HG03442 (cell line): ENCODE measurements at regions not wholly inside any gene's neighbourhood (a gene's known extent, or its start where the extent isn't known, plus 50 kb on each side); places are given as distances from the start of the nearest gene placed in this dataset.

Experiments
- ATAC-seq: cut with Tn5 transposase; IDR thresholded peaks from one replicate; pipeline ENCODE4 v1.9.1; 2021; ENCODE audit warnings: mild to moderate bottlenecking, moderate library complexity; ENCODE audit not compliant: unreplicated experiment

DNA sequence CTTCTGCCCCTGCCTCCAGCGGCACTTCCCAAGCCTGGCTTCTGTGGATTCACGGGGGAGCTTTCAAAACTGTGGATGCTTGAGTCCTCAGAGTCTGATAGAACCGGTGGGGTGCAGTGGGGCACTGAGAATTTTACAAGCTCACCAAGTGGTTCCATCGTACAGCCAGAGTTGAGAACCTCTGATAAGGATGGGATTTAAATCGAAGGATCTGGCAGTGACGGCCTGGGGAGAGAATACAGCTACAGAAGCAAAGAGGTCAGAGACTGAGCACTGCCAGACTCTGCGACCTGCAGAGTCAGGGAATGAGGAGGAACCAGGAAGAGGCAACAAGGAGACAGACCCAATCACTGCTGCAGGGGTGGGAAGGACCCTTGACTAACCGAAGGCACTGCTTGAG, 124.6 kb upstream of the BOD1 start:
- no peak for ATAC-seq

GRCh38 chr5:173741729-173742431, 125.4 kb upstream of the BOD1 start:
- ATAC-seq, result peak; percentile 4

DNA sequence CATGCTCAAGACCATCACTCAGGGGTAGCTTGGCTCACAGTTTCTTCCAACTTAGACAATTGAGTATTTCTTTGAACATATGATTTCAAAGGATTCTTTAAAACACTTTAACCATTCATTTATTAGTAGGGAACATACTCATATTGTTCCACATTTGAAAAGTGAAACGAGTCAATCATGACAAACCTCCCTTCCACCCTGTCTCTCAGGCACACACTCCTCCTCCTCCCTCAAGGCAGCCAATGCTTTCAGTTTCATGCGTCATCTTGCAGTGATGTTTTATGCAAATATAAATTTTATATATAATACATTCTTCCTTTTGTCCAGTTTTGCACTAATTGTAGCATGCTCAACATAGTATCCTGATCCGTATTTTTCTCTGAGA, 126.0 kb upstream of the BOD1 start:
- ATAC-seq, result peak; percentile 59

GRCh38 chr5:173743641-173744343, 127.3 kb upstream of the BOD1 start:
- ATAC-seq, result peak; percentile 48

DNA sequence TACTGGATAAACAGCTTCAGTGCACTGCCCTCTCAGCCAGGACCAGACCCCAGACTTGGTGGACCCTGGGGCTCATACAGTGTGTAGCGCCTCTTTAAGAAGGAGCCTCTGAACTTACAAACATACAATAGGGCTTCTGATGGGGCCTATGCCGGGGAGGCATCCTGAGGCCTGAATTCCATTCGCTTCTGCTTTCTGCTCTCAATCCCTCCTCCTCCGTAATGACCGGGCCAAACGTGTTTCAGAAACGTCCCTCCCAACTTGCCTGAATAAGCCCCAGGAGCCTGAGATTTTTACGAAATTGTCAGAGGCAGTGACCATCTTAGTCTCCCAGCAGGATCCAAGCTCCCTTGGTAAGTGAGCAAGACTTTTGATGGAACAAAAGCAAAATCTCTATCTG, 128.1 kb upstream of the BOD1 start:
- ATAC-seq, result no peak

GRCh38 chr5:173745123-173745522, 128.7 kb upstream of the BOD1 start:
- peak; percentile 38 for ATAC-seq

- ATAC-seq, result no peak
These were observed 129.1 kb upstream of the BOD1 start for GRCh38 chr5:173745557-173745956.

GRCh38 chr5:173746047-173746646, 129.7 kb upstream of the BOD1 start:
- no peak for ATAC-seq

GRCh38 chr5:173747876-173748275, 131.4 kb upstream of the BOD1 start:
- ATAC-seq, result no peak

DNA sequence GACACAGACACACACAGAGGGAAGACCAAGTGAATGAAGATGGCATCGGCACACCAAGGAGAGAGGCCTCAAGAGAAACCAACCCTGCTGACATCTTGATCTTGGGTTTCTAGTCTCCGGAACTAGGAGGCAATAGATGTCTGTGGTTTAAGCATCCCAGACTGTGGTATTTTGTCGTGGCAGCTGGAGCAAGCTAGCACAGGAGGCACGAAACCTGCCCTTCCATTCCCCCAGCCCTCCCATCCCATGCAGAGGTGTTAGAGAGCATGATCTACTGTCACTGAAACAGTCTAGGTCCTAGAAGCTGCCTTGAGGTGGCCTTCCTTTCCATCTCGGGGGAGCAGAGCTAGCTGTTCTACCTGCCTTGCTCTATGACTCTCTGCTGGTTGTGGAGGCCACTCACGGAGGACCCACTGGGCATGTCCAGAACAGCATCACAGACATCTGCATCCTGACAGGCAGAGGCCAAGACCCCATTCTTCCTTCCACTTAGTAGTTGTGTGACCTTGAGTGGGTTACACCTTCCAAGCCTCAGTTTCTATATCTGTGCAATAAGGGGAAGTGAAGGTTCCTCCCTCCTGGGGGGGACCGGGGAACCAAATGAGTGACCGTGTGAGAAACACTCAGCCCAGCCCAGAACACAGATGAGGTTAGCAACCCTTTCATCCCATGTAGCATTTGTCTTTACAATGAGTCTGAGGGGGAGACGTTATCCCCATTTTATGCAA, 134.3 kb upstream of the BOD1 start:
- ATAC-seq, result no peak

DNA sequence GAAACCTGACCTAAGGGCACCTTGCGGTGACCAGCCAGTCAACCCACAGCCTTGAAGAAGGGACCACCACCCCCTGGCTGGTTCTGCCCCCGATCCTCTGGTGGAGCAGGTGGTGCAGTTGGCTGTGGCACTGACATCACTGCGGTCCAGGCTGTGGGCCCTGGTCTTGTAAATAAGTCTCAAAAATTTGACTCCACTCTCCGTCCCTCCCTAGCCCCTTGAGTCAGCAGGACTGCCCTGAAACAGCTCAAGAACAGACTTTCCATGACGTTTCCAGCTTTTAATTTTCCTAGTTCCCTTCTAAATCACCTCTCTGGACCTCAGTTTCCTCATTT, 134.8 kb upstream of the BOD1 start:
- ATAC-seq, result no peak

GRCh38 chr5:173752653-173753052, 135.5 kb upstream of the CPEB4 start:
- no peak for ATAC-seq

DNA sequence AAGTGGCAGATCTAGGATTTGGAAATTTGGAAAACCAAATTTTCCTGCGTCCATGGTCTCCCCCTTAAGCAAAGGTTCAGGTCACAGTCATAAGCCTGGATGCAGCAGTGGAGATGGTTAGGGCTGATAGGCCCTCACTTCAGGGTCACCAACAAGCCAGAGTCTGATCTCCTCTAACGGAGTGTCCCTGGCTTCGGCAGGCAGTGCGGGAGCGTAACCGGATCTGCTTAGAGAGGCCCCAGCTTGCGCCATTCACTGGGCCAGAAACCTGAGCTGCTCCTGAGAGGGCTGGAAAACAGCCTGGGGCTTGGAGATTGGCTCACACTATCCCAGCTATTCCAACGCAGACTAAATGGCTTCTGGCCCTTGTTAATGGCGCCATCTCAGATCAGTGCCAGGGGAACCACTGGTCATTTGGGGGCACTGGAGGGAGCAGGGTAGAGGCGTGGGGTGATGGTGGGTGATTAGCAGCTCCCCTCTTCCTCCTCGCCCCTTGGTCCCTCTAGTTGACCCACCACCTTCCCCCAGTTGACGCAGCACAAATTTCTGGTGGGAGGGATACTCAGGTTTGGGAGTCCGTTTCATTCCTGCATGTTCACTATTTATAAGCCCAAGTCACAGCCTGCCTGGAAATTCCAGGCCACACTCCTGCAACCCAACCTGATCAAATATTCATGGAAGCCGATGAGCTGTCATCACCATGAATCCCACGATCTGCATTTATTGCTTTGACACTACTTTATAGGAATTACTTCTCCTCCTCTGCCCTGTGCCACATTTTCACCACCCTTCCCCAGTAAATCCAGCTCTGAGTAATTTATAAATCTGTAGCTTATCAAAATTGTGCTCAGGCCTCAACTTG, 134.6 kb upstream of the CPEB4 start:
- no peak for ATAC-seq

DNA sequence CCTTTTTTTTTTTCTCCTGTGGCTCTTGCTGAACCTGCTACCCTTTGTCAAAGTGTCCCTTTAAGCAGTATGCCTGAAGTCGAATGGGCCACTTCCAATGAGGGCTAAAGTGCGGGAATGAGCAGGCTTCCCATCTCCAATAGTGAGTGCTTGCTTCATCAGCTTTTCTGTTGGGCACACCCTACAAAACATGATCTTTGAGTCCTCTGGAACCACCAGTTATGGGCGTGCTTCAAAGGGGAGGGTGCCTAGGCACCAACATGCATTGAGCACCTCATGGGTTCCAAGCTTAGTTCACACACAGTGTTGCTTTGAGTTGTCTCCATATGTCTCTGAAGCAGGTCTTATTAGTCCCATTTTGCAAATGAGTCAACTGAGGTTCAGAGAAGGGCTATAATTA, 132.8 kb upstream of the CPEB4 start:
- ATAC-seq, result no peak

DNA sequence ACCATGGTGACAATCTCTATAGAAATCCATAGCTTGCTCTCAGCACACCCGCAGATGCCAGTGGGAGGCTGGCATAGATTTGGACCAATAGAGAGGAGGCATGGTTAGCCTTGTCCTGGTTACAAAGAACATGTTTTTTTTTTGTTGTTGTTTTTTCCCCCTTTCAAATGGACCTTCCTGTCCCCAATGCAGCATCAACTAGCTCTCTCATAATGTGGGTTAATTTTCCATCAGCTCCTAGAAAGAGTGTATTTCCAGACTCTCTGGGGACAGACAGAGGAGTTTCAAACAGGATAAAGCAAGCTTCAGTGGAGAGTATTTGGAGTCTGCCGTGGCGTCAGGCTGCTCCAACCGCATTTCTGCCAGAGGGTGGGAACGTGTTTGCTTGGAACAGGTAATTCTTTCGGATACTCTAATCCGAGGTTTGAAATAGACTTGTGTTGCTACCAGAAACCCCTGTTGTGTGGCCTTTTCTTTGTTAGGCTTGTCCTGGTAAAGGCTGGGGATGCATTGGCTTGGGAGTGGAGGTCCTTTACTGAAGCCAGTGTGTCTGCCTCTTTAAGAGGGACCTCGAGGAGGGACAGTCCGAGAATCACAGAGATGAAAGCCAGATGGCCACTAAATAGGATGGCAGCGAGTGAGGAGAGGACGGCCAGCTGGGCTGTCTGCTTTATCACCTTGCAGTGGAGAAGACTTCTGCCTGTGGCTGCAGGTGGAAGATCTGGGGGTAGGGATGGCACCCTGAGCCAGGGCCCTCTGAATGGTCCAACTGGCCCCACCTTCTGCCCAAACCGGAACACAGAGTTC, 130.5 kb upstream of the CPEB4 start:
- no peak for ATAC-seq

GRCh38 chr5:173758676-173759075, 129.5 kb upstream of the CPEB4 start:
- ATAC-seq, result no peak

DNA sequence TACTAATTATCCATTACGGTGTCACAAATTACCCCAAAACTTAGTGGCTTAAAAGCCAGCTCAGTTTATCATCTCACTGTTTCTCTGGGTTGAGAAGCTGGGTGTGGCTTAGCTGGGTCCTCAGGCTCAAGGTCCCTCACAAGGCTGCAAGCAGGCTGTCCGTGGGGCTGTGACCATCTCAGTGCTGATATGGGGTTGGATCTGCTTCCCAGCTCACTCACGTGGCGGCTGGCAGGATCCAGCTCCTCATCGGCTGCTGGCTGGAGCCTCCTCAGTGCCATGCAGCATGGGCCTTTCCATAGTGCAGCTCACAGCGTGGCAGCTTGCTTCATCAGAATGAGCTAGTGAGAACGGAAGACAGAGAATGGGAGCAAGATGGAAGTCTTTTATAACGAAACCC, 128.5 kb upstream of the CPEB4 start:
- ATAC-seq, result no peak

GRCh38 chr5:173760461-173761177, 127.5 kb upstream of the CPEB4 start:
- ATAC-seq, result no peak

DNA sequence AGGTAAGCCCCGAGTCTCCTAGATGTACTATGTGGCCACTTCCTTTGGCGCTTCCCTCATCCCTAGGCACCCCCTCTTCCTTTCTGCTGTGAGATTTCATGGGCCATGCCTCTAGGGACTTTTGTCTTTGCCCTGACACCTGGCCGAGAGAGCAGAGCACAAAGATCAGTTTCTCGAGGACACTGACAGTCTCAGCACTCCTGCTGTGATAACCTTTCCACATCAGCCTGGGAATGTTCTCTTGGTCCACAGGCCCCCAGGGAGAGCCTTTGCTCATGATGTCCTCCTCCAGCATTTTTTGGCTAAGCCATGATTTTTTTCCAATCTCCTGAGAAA, 127.0 kb upstream of the CPEB4 start:
- no peak for ATAC-seq

DNA sequence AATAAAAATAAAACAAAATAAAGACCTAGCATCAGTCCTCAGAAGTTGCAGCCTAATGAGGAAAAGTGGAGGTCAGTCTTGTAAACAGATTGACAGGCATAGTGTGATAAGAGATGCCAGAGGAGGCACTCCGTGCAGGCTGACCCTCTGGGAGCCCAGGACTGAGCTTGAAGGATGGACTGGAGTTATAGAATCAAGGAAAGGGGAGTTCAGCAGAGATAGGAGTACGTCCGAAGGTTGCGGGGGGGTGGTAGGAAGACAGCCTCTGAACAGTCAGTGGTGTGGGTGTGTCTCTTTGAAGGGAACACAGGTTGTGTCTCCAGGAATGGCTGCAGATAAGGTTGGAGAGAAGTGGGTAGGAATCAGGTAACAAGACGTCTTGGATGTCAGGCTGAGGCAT, 126.1 kb upstream of the CPEB4 start:
- no peak for ATAC-seq
